ENCODE measurements at regions not wholly inside any gene's neighbourhood (a gene's known extent, or its start where the extent isn't known, plus 50 kb on each side); places are given as distances from the start of the nearest gene placed in this dataset.

- Histone ChIP-seq H3K4me2 (replicated peaks; ENCODE audit: extremely low read depth, low read length, poor library complexity, severe bottlenecking) (no peak overlapping the region), H3K4me1 (ENCODE audit: control insufficient read depth in 1 of 2, insufficient read depth in 2 of 2, low read length in 2 of 2) (no peaks in the 10 kb centered on the region), H4K20me1 (ENCODE audit: insufficient read depth, low read length) (no peaks in the 10 kb centered on the region), H3K27ac (ENCODE audit: low read depth in 1 of 2, low read length in 2 of 2) (no peak overlapping the region), H3K27me3 (ENCODE audit: control insufficient read depth in 2 of 2, insufficient read depth in 2 of 2, low read length in 2 of 2) (no peaks in the 10 kb centered on the region), H3K36me3 (replicated peaks in 1 of 2; ENCODE audit: control insufficient read depth in 1 of 2, insufficient read depth in 2 of 2, low read length in 2 of 2) (no peaks in the 10 kb centered on the region), H2AFZ (ENCODE audit: insufficient read depth, low read depth, low read length, poor library complexity, severe bottlenecking) (no peak overlapping the region), H3K4me3 (replicated peaks in 1 of 3; ENCODE audit: low read depth in 2 of 3, low read length in 3 of 3) (no peak overlapping the region), H3K9me3 (replicated peaks in 1 of 2; ENCODE audit: control insufficient read depth in 1 of 2, insufficient read depth in 1 of 2, low read length in 2 of 2) (peaks cover 7 to 19% of the 10 kb centered on the region in 2 donors), H3K9ac (ENCODE audit: insufficient read depth, low read length, poor library complexity, severe bottlenecking) (no peak overlapping the region), H3K79me2 (ENCODE audit: insufficient read depth, low read length) (no peaks in the 10 kb centered on the region)
- Mint-ChIP-seq H3K9me3 (peaks cover 2 to 23% (median 8%) of the 10 kb centered on the region in 7 donors), H3K4me1 (no peaks in the 10 kb centered on the region), H3K27me3 (ENCODE audit: low read depth in 3 of 3) (peaks cover 0 to 2% (median 0%) of the 10 kb centered on the region in 3 donors), H3K4me3 (no peak overlapping the region), H3K36me3 (no peaks in the 10 kb centered on the region), H3K27ac (no peak overlapping the region)
- DNase-seq = no peak
- no peak for TF ChIP-seq CTCF (IDR thresholded peaks at IDR 0.05)
- intact Hi-C loops (cut with micrococcal nuclease) = no loop called here
Measured at GRCh38 chr4:35867057-35867456, 377.3 kb downstream of the ARAP2 start.

DNA sequence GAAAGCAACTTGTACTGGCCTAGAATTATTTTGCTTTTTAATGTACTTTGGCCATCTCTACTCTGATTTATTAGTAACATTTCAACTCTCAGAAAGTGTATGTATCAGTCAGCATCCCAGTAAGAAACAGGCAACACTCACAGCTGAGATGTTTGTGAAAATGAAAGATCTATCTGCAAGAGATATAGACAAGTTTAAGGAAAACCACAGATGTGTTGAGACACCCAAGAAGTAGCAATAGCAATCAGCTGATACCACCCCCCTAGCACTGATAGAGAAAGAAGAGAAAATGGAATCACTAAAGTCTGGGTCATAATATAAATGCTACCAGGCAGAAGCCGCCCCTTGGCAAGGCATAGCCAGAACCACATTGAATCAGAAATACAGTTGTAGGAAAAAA, 372.0 kb downstream of the ARAP2 start:
- TF ChIP-seq CTCF (IDR thresholded peaks at IDR 0.05) = no peak
- Mint-ChIP-seq H3K36me3 (no peaks in the 10 kb centered on the region), H3K9me3 (peaks cover 0 to 4% (median under 1%) of the 10 kb centered on the region in 7 donors), H3K4me1 (no peaks in the 10 kb centered on the region), H3K4me3 (no peak overlapping the region), H3K27me3 (ENCODE audit: low read depth in 3 of 3) (no peaks in the 10 kb centered on the region), H3K27ac (no peak overlapping the region)
- Histone ChIP-seq H3K4me1 (ENCODE audit: control insufficient read depth in 1 of 2, insufficient read depth in 2 of 2, low read length in 2 of 2) (no peaks in the 10 kb centered on the region), H2AFZ (ENCODE audit: insufficient read depth, low read depth, low read length, poor library complexity, severe bottlenecking) (no peak overlapping the region), H3K9ac (ENCODE audit: insufficient read depth, low read length, poor library complexity, severe bottlenecking) (no peak overlapping the region), H3K4me2 (replicated peaks; ENCODE audit: extremely low read depth, low read length, poor library complexity, severe bottlenecking) (no peak overlapping the region), H3K4me3 (replicated peaks in 1 of 3; ENCODE audit: low read depth in 2 of 3, low read length in 3 of 3) (no peak overlapping the region), H4K20me1 (ENCODE audit: insufficient read depth, low read length) (no peaks in the 10 kb centered on the region), H3K9me3 (replicated peaks in 1 of 2; ENCODE audit: control insufficient read depth in 1 of 2, insufficient read depth in 1 of 2, low read length in 2 of 2) (no peaks in the 10 kb centered on the region), H3K27ac (ENCODE audit: low read depth in 1 of 2, low read length in 2 of 2) (no peak overlapping the region), H3K27me3 (ENCODE audit: control insufficient read depth in 2 of 2, insufficient read depth in 2 of 2, low read length in 2 of 2) (no peaks in the 10 kb centered on the region), H3K79me2 (ENCODE audit: insufficient read depth, low read length) (no peaks in the 10 kb centered on the region), H3K36me3 (replicated peaks in 1 of 2; ENCODE audit: control insufficient read depth in 1 of 2, insufficient read depth in 2 of 2, low read length in 2 of 2) (no peaks in the 10 kb centered on the region)
- 100% methylated on average over 1 of the region's 1 CpG for WGBS (ENCODE audit: insufficient coverage)
- intact Hi-C loops (cut with micrococcal nuclease) = no loop called here
- no peak for DNase-seq
